ENCODE measurements at regions not wholly inside any gene's neighbourhood (a gene's known extent, or its start where the extent isn't known, plus 50 kb on each side); places are given as distances from the start of the nearest gene placed in this dataset.

- DNase-seq = no peak
Observed at GRCh38 chr2:3138621-3139020, 239.0 kb downstream of the EIPR1 start.

GRCh38 chr2:3137651-3138300 lies 239.8 kb downstream of the EIPR1 start:
- no peak for DNase-seq

- no peak for DNase-seq
Observed at GRCh38 chr2:3135676-3136075, 241.9 kb downstream of the EIPR1 start.

- DNase-seq = no peak
Observed at GRCh38 chr2:3134026-3134571, 243.5 kb downstream of the EIPR1 start.

GRCh38 chr2:3132966-3133365 lies 244.7 kb downstream of the EIPR1 start:
- no peak for DNase-seq

GRCh38 chr2:3132466-3132865 lies 245.2 kb downstream of the EIPR1 start:
- no peak for DNase-seq

GRCh38 chr2:3131636-3132326 lies 245.8 kb downstream of the EIPR1 start:
- DNase-seq = no peak

GRCh38 chr2:3130889-3131635 lies 246.6 kb downstream of the EIPR1 start:
- DNase-seq = no peak

GRCh38 chr2:3130444-3130843 lies 247.2 kb downstream of the EIPR1 start:
- DNase-seq = no peak

- no peak for DNase-seq
Observed at GRCh38 chr2:3129867-3130266, 247.8 kb downstream of the EIPR1 start.

- DNase-seq = no peak
Observed at GRCh38 chr2:3128786-3129185, 248.8 kb downstream of the EIPR1 start.

GRCh38 chr2:3127710-3128109 lies 249.9 kb downstream of the EIPR1 start:
- no peak for DNase-seq

GRCh38 chr2:3126911-3127621 lies 250.6 kb downstream of the EIPR1 start:
- DNase-seq = no peak

GRCh38 chr2:3126171-3126910 lies 251.3 kb downstream of the EIPR1 start:
- no peak for DNase-seq

- no peak for DNase-seq
Observed at GRCh38 chr2:3125761-3126130, 251.9 kb downstream of the EIPR1 start.

GRCh38 chr2:3125001-3125760 lies 252.4 kb downstream of the EIPR1 start:
- DNase-seq = no peak

- no peak for DNase-seq
Observed at GRCh38 chr2:3122525-3122924, 255.1 kb downstream of the EIPR1 start.

GRCh38 chr2:3121601-3122000 lies 256.0 kb downstream of the EIPR1 start:
- DNase-seq = no peak

GRCh38 chr2:3117650-3118216 lies 259.9 kb downstream of the EIPR1 start:
- no peak for DNase-seq

GRCh38 chr2:3116371-3116770 lies 261.2 kb downstream of the EIPR1 start:
- no peak for DNase-seq

GRCh38 chr2:3115301-3116042 lies 262.1 kb downstream of the EIPR1 start:
- DNase-seq = no peak

All from NCI-H526 treated with DMSO at 0.1 percent for 48 hours (cell line).